HepG2 (cell line): ENCODE measurements at regions not wholly inside any gene's neighbourhood (a gene's known extent, or its start where the extent isn't known, plus 50 kb on each side); places are given as distances from the start of the nearest gene placed in this dataset.

Source experiments
- ATAC-seq: fragments of 200-7000 bp; cut with Tn5 transposase; 3 replicates; pipeline ENCODE4 v1.9.1; 2020; ENCODE audit warnings: mild to moderate bottlenecking, moderate library complexity
- BruUV-seq: library from RNA; stranded (reverse); fragments of 400-500 nt; replicated peaks from 2 replicates; lab custom pipeline; 2021; lab: Mats Ljungman, UMichigan
- CTCF ChIA-PET: fragments of 300-600 bp; formaldehyde crosslinking; extraction: SDS; loops from one replicate; lab custom pipeline; 2021; ENCODE audit warnings: low total read pairs, inconsistent platforms, low intra/inter-chr PET ratio; lab: Yijun Ruan, JAX
- POLR2A ChIA-PET: fragments of 350-600 bp; sonication (Branson Sonifier 250); formaldehyde crosslinking; loops from one replicate; lab custom pipeline; 2020; ENCODE audit warnings: antibody characterized with exemption, inconsistent platforms; lab: Yijun Ruan, JAX
- DNase-seq: peaks from one replicate; pipeline ENCODE4 v3.0.0-alpha.2; 2015; ENCODE audit warnings: low spot score
- FAIRE-seq: peaks from 3 replicates; lab custom pipeline; 2011; peaks lifted over from hg19 to GRCh38; lab: Jason Lieb, UNC
- H2AFZ ChIP-seq: one replicate; pipeline ENCODE4 v1.6.1; 2011; ENCODE audit warnings: low read length, inconsistent platforms
- H3K27ac ChIP-seq: fragments of 300-600 bp; 3 replicates; pipeline ENCODE4 v1.8.0; 2011; ENCODE audit warnings: mixed run types, mild to moderate bottlenecking, mixed read lengths, low read length, inconsistent platforms; ENCODE audit not compliant: insufficient read depth; ENCODE audit errors: extremely low read length
- H3K27me3 ChIP-seq, 2 experiments: fragments of 200-600 bp in 1 of 2; 2 replicates in 1 of 2; 3 replicates in 1 of 2; pipeline versions ENCODE4 v1.6.0 to v1.8.0; 2011; ENCODE audit warnings: low read length in 2 of 2, mild to moderate bottlenecking in 2 of 2, moderate library complexity in 2 of 2, inconsistent platforms in 1 of 2; ENCODE audit not compliant: insufficient read depth in 2 of 2, control insufficient read depth in 1 of 2
- H3K36me3 ChIP-seq, 2 experiments: fragments of 200-600 bp in 1 of 2; replicated peaks in 1 of 2; 2 replicates in 1 of 2; 3 replicates in 1 of 2; pipeline versions ENCODE4 v1.5.1 to v1.8.0; 2011; ENCODE audit warnings: low read length in 2 of 2, inconsistent platforms in 1 of 2; ENCODE audit not compliant: insufficient read depth in 2 of 2, control insufficient read depth in 1 of 2
- H3K4me1 ChIP-seq: 2 replicates; pipeline ENCODE4 v1.5.1; 2012; ENCODE audit warnings: low read length, inconsistent platforms; ENCODE audit not compliant: insufficient read depth
- H3K4me2 ChIP-seq: 2 replicates; pipeline ENCODE4 v1.6.0; 2011; ENCODE audit warnings: low read depth, low read length, inconsistent platforms
- H3K4me3 ChIP-seq, 3 experiments: fragments of 200-600 bp in 1 of 3; sonication (generic), shearing (Covaris generic) in 1 of 3; replicated peaks in 1 of 3; 2 replicates each; pipeline ENCODE4 v1.5.1; 2011 to 2016; ENCODE audit warnings: low read length in 3 of 3, inconsistent platforms in 2 of 3, low read depth in 2 of 3, mild to moderate bottlenecking in 2 of 3, control low read depth in 1 of 3, mixed read lengths in 1 of 3; ENCODE audit not compliant: insufficient read depth in 1 of 3
- H3K79me2 ChIP-seq: one replicate; pipeline ENCODE4 v1.6.1; 2011; ENCODE audit warnings: low read length, inconsistent platforms; ENCODE audit not compliant: insufficient read depth
- H3K9ac ChIP-seq: 2 replicates; pipeline ENCODE4 v1.6.0; 2011; ENCODE audit warnings: mild to moderate bottlenecking, low read depth, low read length, inconsistent platforms; ENCODE audit not compliant: insufficient read depth
- H3K9me3 ChIP-seq: 2 replicates; pipeline ENCODE4 v1.5.1; 2012; ENCODE audit warnings: mild to moderate bottlenecking, low read length
- H4K20me1 ChIP-seq: 2 replicates; pipeline ENCODE4 v1.6.0; 2011; ENCODE audit warnings: inconsistent platforms, mild to moderate bottlenecking, low read length, moderate library complexity; ENCODE audit not compliant: insufficient read depth
- ATF6 ChIP-seq: sonication (generic); formaldehyde crosslinking; conservative IDR thresholded peaks from 2 replicates; pipeline ENCODE4 v1.4.0; 2020; ENCODE audit warnings: missing genetic modification reagents
- DPF2 ChIP-seq: sonication (generic); formaldehyde crosslinking; IDR thresholded peaks from 2 replicates; pipeline ENCODE4 v1.4.0; 2020; ENCODE audit warnings: mild to moderate bottlenecking, low read depth, missing genetic modification reagents, borderline replicate concordance
- GABPA ChIP-seq, 2 experiments: IDR thresholded peaks; 2 replicates each; pipeline ENCODE4 v1.6.1; 2011 to 2016; ENCODE audit warnings: low read depth in 2 of 2, low read length in 1 of 2, missing biosample characterization in 1 of 2, missing genetic modification characterization in 1 of 2
- GATAD2A ChIP-seq: IDR thresholded peaks from 2 replicates; pipeline ENCODE4 v1.6.1; 2016
- HINFP ChIP-seq: sonication (generic); formaldehyde crosslinking; IDR thresholded peaks from 2 replicates; pipeline ENCODE4 v1.4.0; 2020; ENCODE audit warnings: low read depth, mild to moderate bottlenecking, missing genetic modification reagents
- HNF1B ChIP-seq: sonication (generic); formaldehyde crosslinking; IDR thresholded peaks from 2 replicates; pipeline ENCODE4 v1.5.1; 2020; ENCODE audit warnings: mild to moderate bottlenecking, moderate library complexity, missing genetic modification reagents
- MED13 ChIP-seq: sonication (generic); formaldehyde crosslinking; IDR thresholded peaks from 2 replicates; pipeline ENCODE4 v1.5.0; 2020; ENCODE audit warnings: missing genetic modification reagents
- NBN ChIP-seq: fragments of 450-650 bp; conservative IDR thresholded peaks from 2 replicates; pipeline ENCODE4 v1.6.1; 2017
- NFATC3 ChIP-seq: sonication (generic); formaldehyde crosslinking; IDR thresholded peaks from 2 replicates; pipeline ENCODE4 v1.5.1; 2020; ENCODE audit warnings: mild to moderate bottlenecking, missing genetic modification reagents
- NKX3-1 ChIP-seq: sonication (generic); formaldehyde crosslinking; IDR thresholded peaks from 2 replicates; pipeline ENCODE4 v1.5.0; 2020; ENCODE audit warnings: missing genetic modification reagents
- NR2F2 ChIP-seq: IDR thresholded peaks from 2 replicates; pipeline ENCODE4 v1.6.1; 2012; ENCODE audit warnings: low read depth, inconsistent platforms, borderline replicate concordance
- NR3C1 ChIP-seq: sonication (generic); formaldehyde crosslinking; IDR thresholded peaks from 2 replicates; pipeline ENCODE4 v1.4.0; 2020; ENCODE audit warnings: missing genetic modification reagents
- PBX2 ChIP-seq: IDR thresholded peaks from 2 replicates; pipeline ENCODE4 v1.6.1; 2016; ENCODE audit warnings: control low read depth
- RFXANK ChIP-seq: IDR thresholded peaks from 2 replicates; pipeline ENCODE4 v1.6.1; 2016
- SKIL ChIP-seq: sonication (generic); formaldehyde crosslinking; IDR thresholded peaks from 2 replicates; pipeline ENCODE4 v1.8.0; 2022; ENCODE audit warnings: missing genetic modification reagents, mild to moderate bottlenecking, moderate library complexity, borderline replicate concordance
- SMAD9 ChIP-seq: sonication (generic); formaldehyde crosslinking; IDR thresholded peaks from 2 replicates; pipeline ENCODE4 v1.5.1; 2020; ENCODE audit warnings: mild to moderate bottlenecking, missing genetic modification reagents
- THAP11 ChIP-seq: IDR thresholded peaks from 2 replicates; pipeline ENCODE4 v1.6.1; 2016; ENCODE audit warnings: missing biosample characterization, missing genetic modification reagents
- ZNF3 ChIP-seq: IDR thresholded peaks from 2 replicates; pipeline ENCODE4 v1.7.0; 2017; ENCODE audit warnings: inconsistent platforms
- ZNF672 ChIP-seq: sonication (generic); formaldehyde crosslinking; IDR thresholded peaks from 2 replicates; pipeline ENCODE4 v1.8.1; 2022; ENCODE audit warnings: missing genetic modification reagents
- WGBS: methylation state at CpG from one replicate; pipeline ENCODE4 v1.1.6; 2017; ENCODE audit warnings: low lambda C conversion rate; 5-methylcytosine and 5-hydroxymethylcytosine counted together
- in situ Hi-C: cut with HindIII; loops from 2 replicates; pipeline ENCODE4 v1.10.0; 2017; ENCODE audit warnings: low pct_unique_long_range_greater_than_20kb; ENCODE audit not compliant: extremely low pct_ligation_motif_present
- intact Hi-C: fragments of 100-400 bp; cut with micrococcal nuclease; formaldehyde crosslinking; loops from one replicate; pipeline ENCODE4 v1.10.0; 2022; ENCODE audit not compliant: unreplicated experiment

- 0% methylated on average over 2 of the region's 4 CpGs for WGBS
- no TSS peak for BruUV-seq
- ChIA-PET POLR2A (no interaction called here), CTCF (no interaction called here)
- no peak for DNase-seq
- no peak overlapping the region for H3K4me2 ChIP-seq
- no peak overlapping the region for H3K27ac ChIP-seq
- H2AFZ ChIP-seq = no peak overlapping the region
- H3K79me2 ChIP-seq = no peaks in the 10 kb centered on the region
- no peak overlapping the region for H3K4me3 ChIP-seq
- H3K36me3 ChIP-seq = no peaks in the 10 kb centered on the region
- no peak for ATAC-seq
- intact Hi-C loops (no loop called here), in situ Hi-C loops (no loop called here)
- FAIRE-seq = no peak
- H3K4me1 ChIP-seq = no peaks in the 10 kb centered on the region
- H3K9me3 ChIP-seq = no peaks in the 10 kb centered on the region
- no peak overlapping the region for H3K9ac ChIP-seq
- no peaks in the 10 kb centered on the region for H3K27me3 ChIP-seq
- no peaks in the 10 kb centered on the region for H4K20me1 ChIP-seq
- TF ChIP-seq ATF6 (CRISPR knock-in tag) (no peak), MED13 (no peak), SMAD9 (CRISPR knock-in tag) (no peak), GATAD2A (CRISPR knock-in tag) (no peak), GABPA (IDR thresholded peaks at IDR 0.05; ENCODE audit: low read depth, low read length) (no peak), GABPA (CRISPR knock-in tag; IDR thresholded peaks at IDR 0.05; ENCODE audit: low read depth) (no peak), NR2F2 (no peak), NFATC3 (CRISPR knock-in tag) (no peak), HNF1B (CRISPR knock-in tag) (no peak), PBX2 (CRISPR knock-in tag) (no peak), NR3C1 (CRISPR knock-in tag) (no peak), NBN (no peak), HINFP (CRISPR knock-in tag) (no peak), ZNF3 (CRISPR knock-in tag) (no peak), THAP11 (CRISPR knock-in tag) (no peak), DPF2 (CRISPR knock-in tag) (no peak), RFXANK (CRISPR knock-in tag) (no peak), NKX3-1 (CRISPR knock-in tag) (no peak), ZNF672 (CRISPR knock-in tag) (no peak), SKIL (CRISPR knock-in tag) (no peak)
Measured at GRCh38 chrX:109294097-109294814, 187.6 kb downstream of the GUCY2F start.
